HT-29 (cell line): ENCODE measurements at regions not wholly inside any gene's neighbourhood (a gene's known extent, or its start where the extent isn't known, plus 50 kb on each side); places are given as distances from the start of the nearest gene placed in this dataset.

Experiments used
- DNase-seq: peaks from one replicate; pipeline ENCODE4 v3.0.0-alpha.2; 2015; ENCODE audit warnings: low spot score

DNA sequence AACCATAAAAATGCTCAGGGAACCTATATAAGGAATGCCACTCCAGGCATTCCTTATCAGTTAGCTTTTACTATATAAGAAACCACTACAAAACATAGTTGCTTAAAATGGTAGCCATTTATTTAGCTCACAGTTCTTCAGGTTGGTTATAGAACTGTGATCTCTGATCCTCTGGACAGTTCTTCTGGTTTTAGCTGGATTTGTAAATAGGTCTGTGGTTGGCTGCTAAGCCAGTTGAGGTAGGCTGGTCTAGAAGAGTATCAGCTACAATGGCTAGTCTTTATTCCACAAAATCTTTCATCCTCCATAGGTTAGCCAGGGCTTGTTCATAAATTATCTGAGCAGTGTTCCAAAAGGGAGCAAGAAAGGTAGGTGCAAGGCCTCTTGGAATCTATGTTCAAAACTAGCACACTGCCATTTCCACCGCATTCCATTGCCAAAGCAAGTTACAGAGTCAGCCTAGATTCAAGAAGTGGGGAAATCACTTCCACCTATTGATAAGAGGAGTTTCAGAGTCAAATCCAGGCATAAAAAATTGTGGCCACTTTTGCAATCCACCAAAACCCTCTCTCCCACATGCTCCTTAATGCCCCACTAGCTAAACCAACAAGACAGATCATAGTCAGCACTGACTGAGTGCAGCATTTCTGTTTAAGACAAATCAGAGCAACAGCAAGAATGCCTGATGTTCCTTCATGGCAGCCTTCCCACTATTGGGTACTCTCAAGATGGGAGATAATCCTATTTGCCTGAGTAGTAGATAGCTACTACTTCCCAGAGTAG is 146.4 kb downstream of the IRS1 start:
- DNase-seq = no peak

DNA sequence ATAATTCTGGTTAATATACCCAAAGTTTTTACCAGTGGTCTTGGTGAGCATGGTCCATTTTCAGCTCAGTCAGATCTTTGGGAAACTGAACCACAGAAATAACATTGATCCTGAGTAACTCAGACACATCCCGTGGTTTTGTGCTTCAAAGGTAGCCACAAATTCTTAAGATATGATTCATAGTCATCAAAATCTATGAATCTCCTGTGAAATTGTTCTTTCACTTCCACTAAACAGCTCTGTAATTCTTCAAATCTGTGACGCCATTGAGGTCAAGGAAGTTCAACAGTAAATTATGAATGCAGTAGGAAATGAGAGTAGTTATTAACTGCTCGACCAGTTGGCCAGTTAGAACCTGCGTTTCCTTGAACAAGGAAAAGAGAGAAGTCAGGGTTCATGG is 147.3 kb downstream of the IRS1 start:
- DNase-seq = peak; percentile 82

DNA sequence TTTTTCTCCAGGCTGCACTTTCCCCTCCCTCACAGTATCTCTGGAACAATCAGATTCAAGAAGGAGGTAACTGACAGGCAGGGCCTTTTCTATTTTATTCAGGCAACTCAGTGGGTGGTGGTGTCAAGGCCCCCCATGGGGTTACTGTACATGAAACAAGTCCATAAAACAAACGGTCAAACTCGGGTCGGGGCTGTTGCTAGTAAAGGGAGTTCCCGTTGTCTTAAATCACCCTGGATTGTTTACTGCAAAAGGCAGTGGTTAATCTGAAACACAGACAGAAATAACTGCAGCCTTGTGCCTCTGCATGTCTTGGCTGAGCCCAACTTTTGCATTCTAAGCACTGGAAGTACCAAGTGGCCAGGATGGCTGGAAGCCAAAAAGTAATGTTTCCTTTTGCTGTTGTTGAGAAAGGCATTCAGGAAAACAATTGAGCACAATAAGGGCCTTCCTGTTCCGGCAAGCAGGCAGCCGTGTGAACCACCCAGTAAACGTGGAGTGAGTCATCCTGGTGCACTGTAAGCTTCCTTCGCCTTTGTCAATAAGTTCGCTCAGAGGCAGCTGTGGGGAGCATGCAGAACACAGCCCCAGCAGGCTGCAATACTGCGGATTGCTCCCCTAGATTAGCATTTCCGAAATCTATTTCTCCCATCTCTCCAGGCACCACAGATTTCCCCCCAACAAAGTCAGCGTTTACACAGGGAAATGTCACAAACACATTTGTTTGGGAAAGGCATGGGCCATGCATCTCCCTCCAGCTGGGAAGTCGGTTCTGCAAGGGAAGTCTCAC is 149.6 kb downstream of the IRS1 start:
- peak; percentile 99 for DNase-seq

DNA sequence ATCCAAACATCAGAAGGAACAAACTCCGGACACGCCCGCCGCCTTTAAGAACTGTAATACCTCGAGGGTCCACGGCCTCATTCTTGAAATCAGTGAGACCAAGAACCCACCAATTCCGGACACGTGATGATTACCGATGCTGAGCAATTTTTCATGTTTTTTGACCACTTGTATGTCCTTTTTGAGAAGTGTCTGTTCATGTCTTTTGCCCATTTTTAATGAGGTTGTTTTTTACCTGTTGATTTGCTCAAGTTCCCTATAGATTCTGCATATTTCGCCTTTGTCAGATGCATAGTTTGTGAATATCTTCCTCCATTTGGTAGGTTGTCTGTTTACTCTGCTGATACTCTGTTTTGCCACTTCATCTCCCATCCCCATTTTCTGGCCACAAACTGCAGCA is 150.4 kb downstream of the IRS1 start:
- no peak for DNase-seq

DNA sequence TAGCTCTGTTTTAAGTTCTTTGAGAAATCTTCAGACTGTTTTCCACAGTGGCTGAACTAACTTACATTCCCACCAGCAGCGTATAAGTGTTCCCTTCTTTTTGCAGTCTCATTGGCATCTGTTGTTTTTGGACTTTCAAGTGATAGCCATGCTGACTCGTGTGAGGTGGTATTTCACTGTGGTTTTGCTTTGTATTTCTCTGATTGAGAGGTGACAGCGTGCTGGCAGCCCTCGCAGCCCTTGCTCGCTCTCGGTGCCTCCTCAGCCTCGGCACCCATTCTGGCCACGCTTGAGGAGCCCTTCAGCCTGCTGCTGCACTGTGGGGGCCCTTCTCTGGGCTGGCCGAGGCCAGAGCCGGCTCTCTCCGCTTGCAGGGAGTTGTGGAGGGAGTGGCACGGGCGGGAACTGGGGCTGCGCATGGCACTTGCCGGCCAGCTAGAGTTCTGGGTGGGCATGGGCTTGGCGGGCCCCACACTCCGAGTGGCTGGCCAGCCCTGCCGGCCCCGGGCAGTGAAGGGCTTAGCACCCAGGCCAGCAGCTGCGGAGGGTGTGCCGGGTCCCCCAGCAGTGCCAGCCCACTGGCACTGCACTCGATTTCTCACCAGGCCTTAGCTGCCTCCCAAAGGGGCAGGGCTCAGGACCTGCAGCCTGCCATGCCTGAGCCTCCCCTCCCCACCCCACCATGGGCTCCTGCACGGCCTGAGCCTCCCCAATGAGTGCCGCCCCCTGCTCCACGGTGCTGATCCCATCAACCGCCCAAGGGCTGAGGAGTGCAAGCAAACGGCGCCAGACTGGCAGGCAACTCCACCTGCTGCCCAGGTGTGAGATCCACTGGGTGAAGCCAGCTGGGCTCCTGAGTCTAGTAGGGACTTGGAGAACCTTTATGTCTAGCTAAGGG is 151.8 kb downstream of the IRS1 start:
- DNase-seq = no peak

DNA sequence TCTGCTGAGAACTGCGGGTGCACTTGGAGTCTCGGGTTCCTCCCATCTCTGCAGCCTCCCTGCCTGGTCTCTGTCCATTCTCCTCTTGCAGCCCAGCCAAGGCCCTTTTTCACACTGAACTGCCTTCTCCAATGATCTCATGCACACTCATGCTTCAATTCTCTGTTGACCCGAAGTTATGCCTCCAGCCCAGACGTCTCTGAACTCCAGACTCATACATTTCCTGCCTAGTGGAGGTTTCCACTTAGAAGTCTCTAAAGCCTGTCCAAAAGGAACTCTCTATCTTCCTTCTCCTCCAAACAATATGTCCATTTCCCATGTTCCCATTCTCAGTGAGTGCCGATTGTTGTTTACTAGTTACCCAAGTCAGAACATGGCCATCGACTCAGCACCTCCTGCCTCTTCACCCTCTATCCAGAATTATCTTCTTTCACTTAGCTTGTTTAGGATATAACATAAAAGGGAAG is 155.2 kb downstream of the IRS1 start:
- no peak for DNase-seq

DNA sequence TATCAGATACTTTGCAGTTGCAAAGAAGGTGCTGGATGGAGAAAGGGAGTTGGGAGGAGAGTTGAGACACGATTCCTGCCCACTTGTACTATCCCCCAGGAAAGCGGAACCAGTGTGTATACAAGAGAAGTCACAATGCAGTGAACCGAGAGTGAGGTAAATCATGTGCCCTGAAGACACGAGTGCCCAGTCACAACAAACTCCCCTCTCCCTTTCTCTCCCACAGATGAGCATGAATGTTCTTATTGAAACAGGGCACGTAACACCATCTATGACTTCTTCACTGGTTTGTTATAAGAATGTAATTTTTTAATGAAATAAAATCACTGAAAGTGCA is 155.7 kb downstream of the IRS1 start:
- no peak for DNase-seq

DNA sequence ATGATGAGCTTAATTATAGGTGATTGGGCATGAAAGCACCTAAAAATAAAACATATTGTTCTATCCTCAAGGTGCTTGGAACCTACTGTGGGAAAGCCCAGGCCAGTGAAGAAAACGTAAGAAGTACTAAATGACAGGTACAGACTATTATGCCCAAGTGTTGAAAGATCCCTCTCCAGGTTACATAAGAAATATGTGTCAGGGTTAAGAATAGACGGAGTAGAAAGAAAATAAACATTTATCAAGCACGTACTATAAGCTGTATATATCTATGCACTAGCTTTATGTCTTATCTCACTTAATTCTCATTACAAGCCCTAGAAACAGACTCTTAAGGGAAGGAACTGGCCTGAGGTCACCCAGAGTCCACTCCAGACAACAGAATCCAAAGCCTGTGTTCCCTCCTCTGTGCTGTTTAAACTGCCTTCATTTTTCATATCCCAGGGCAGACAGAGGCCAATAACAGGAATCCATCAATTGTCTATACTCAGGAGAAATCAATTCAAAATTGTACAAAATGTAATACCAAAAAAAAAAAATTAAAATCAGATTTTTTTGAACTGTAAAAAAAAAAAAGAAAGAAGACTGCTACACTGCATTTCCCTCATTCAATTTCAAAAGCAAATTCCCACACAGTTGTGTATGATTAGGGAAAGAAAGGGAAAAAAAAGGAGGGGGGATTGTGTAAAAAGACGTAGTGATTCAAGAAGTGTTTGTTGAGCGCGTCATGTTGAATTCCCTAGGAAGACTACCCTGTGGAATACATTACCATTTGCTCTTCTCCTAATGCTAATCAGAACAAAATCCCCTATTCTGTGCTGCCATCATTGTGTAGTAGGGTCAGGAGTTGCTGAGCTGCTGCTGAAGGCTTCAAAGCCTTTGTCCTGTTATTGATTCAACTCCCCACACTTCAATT is 156.3 kb downstream of the IRS1 start:
- no peak for DNase-seq

DNA sequence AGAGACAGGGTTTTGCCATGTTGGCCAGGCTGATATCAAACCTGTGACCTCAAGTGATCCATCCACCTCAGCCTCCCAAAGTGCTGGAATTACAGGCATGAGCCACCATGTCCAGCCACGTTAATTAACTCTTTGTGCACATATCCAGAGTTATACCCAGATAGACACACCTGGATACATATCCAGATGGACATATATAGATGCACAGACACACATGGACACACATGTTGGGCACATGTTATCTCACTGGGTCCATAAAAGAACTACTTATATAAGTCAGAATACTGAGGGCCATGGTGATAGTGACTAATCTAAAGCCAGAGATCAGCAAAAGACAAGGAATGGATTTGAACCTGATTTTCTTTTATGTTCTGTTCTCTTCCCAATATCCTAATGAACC is 158.6 kb downstream of the IRS1 start:
- no peak for DNase-seq

DNA sequence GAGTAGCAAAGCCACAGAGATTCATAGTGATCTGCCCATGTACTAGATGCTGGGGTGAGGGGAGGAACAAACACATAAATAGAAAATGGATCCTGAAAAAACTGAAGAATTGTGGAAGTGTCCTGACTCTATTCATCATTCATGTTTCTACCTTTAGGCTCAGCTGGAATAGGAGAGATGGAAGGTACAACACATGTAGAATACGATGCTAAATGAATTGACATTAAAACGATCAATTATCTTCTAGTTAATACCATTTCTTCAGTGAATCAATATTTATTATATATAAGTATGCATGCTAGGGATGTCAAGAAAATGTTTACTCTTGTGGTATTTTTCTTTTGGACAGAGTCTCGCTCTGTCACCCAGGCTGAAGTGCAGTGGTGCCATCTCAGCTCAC is 159.1 kb downstream of the IRS1 start:
- no peak for DNase-seq

DNA sequence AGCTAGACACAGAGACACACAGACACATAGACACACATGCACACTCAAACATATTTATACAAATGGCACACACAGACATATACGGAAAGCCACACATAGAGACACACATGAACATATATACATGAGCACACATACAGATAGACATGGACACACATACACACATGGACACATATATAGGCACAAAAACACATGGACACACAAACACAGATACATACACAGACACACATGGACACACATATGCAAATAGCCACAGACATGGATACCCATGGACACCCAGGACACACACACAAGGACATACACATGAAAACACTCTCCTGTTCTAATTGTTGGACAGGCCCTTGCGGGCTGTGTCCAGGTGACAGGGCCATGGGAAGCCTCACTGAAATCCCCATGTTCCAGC is 160.1 kb downstream of the IRS1 start:
- DNase-seq = no peak

DNA sequence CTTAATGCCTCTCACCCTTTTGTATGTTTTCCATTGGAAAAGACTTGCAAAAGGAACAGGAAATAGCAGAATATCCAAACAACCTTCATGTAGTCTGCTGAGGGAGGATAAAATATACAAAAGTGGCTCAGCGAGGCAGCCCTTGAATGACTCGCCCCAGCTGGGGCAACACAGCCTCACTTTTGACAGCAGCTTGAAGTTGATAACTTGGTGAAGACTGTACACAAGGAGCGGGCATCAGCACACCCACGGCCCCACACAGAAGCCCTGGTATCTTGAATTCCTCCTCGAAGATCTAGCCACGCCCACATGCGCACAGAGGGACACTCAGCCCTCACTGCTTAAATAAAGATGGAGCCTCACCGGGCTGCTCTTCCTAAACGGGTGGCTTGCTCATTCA is 161.0 kb downstream of the IRS1 start:
- no peak for DNase-seq

DNA sequence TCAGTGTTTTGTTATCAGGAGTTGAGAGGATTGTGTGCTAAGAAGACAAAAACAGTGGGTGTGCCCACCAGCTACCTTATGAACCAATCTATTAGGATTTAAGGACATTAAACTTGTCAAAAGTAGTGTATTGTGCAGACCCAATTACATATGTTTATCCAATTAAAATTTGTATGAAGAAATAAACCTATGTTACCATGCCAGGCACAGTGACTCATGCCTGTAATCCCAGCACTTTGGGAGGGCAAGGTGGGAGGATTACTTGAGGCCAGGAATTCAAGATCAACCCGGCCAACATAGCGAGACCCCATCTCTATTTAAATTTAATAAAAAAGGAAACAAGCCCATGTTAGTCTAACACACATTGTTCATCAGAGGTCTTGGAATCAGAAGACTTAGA is 162.2 kb downstream of the IRS1 start:
- DNase-seq = no peak

DNA sequence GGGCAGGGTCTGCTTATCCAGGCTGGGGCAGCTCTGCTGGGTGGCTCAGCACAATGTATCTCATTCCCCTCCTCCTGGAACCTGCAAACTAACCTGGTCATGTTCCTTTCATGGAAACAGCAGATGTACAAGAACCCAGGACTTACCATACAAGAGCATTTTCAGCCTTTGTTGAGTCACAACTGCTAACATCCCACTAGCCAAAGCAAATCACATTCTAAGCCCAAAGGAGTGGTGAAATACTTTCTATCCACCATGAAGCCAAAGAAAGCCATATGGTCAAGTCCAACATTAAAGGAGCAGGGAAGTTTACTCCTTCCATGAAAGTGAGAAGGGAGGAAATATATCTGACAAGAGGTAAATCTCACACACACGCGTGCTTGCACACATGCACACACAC is 163.0 kb downstream of the IRS1 start:
- no peak for DNase-seq

DNA sequence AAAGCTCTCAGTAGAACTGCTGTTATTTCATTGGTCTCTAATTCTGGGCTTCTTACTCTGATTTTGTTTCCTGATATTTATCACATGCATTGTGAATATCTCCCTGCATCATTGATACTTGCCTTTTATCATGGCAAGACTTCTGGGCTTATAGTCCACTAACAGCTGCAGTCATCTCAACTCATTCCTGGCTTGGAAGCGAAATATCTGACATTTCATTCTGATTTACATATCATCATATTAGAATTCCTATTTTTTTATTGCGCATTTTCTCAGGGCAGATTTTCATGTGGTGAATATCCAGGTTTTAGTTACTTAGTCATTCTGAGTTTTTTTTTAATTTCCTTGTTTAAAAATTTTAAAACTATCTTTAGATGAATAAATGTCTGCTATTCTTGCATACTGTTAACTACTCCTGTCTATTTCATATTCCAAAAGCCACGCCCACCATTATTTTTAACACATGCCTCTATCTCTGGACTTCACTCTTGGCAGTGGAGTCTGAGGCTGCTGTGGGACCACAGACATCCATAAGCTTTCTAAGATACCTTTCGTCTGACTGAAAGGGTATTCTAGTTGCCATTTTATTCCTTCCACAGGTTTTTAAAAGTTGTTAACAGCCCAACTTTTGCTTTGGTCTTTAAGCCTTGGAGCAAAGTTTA is 164.5 kb downstream of the IRS1 start:
- no peak for DNase-seq

DNA sequence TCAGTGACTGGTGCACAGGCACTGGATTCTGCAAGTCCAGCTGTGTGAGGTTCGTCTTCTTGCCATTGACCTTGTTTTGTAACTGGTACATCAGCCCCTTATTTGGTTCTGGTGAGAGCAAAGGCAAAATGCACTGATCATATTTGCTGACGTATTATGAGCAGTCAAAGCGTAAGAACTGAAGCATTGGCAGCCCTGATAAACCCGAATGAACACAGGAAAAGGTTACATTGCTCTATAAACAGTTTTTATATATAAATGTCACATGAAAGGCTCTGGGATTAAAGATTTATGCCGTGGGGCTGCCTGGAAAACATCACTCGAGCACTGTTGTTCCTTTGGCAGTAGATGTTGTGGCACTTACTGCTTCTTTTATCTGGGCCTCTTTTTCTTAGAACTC is 167.9 kb downstream of the IRS1 start:
- no peak for DNase-seq

DNA sequence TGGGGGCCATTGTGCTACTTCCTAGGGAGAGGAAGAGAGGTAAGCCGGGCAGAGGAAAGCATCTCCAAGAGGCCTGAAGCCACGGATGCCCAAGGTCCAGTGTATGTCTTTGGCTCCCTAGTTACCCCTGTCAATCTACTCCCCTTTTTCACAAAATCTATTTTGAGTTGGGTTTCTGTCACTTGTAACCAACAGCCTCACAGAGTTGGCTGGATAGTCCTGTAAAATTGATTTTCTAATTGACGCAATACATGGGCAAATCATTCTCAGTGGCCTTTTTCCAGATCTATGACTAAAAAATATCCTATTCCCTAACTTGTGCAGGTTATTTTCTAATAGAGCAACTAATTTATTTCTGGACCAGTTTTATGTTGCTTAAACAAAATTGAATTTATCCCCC is 168.4 kb downstream of the IRS1 start:
- DNase-seq = no peak

DNA sequence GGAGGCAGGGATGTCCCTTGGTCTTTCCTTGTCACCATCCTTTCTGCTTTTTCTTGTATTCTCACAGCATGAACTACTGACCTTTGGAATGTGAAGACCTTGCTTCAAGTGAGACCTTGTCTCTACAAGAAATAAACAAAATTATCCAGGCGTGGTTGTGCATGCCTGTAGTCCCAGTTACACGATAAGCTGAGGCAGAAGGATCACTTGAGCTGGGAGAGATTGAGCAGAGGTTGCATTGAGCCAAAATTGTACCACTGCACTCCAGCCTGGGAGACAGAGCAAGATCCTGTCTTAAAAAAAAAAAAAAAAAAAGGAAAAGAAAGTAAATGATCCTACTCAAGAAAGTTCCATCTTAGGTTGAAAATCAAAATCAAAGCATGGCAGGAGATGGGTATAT is 173.7 kb downstream of the IRS1 start:
- DNase-seq = no peak

DNA sequence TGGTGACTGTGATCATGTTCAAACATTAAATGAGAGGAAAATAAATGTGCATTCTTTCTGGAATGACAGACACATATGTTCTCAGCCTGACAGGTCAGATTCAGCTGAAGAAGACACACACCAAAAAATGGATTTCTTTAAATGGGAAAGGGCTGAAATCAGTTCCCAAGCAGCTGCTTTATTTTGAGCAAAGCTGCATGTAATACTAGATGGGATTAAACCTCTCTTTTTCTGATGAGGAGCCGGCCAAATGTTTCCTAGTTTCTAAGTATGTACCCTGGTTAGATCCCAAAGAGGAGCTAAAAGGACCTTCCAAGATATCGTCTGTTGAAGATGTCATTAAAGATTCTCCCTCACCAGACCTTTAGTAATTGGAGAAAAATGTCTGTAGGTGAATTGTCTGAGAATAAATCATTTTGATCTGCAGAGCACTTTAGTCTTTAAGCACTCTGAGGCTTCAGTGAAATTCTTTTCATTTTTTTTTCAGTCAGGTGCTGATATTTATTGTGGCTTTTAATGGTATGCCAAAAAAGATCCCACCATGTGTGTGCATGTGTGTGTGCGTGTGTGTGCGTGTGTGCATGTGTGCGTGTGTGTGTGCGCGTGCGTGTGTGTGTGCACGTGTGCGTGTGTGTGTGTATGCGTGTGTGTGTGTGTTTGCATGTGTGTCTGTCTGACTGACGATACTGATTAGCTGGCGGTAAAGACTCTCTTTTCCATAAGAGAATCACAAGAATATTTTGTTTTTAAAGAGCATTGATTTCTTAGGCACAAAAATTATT is 175.8 kb downstream of the IRS1 start:
- DNase-seq = no peak

DNA sequence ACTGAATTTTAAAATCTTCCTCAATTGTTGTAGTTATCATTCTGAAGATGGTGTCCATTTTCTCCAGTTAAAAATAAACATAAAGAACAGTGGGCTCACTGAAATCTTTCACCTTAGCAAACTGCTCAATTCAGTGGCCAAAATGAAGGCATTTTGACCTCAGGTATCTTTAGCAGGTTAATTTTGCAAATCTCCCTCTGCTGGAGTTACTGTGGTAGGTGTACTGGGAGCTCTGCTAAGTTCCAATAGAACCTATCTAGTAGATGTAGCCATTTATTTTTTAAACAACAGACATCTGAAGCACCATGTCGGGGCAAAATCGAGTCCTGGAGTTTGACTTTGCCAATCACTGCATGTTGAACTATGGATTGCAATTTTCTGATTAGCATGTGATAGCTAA is 177.1 kb downstream of the IRS1 start:
- peak; percentile 52 for DNase-seq
